AG08395 (cell line): ENCODE measurements at regions not wholly inside any gene's neighbourhood (a gene's known extent, or its start where the extent isn't known, plus 50 kb on each side); places are given as distances from the start of the nearest gene placed in this dataset.
"Not testable (repeated sequence)": the region's sequence is repeated elsewhere in the genome, so short reads cannot be mapped to it uniquely, and the experiment has no call there.

Source experiments
- DNase-seq: peaks from one replicate; pipeline ENCODE4 v3.0.0; 2012; ENCODE audit warnings: mixed read lengths, low spot score

DNA sequence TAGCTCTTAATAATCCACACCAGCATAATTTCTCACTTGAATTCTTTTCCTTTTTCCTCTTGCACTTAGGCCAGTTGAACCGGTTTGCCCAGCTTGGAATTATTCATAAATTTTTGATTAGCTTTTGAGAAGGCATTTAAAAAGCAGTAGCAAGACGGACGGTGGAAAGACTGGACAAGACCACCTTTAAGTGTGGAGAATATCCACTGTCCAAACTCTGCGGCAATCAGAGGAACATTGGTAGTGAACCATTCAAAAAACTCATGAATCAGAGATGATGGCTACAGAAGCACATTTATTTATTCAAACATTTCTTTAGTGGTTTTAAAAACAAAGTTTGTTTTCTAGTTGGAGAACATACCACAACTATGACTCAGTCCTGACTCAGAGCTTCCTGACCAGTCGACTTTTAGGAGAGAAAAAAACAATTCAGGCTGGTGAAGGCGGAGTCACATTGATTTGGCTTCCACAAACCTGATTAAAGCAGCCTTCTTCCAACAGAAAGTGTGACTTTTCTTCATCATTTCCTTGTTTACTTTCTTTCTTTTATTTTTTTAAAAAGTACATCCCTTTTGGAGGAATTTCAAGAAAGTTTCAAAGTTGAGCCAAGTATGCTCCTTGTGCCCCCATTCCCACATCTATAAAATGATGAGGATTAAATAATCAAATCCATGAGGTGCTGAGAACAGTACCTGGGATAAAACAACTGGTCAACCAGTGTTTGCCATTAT, 128.8 kb downstream of the ADSS2 start:
- peak; percentile 92 for DNase-seq

DNA sequence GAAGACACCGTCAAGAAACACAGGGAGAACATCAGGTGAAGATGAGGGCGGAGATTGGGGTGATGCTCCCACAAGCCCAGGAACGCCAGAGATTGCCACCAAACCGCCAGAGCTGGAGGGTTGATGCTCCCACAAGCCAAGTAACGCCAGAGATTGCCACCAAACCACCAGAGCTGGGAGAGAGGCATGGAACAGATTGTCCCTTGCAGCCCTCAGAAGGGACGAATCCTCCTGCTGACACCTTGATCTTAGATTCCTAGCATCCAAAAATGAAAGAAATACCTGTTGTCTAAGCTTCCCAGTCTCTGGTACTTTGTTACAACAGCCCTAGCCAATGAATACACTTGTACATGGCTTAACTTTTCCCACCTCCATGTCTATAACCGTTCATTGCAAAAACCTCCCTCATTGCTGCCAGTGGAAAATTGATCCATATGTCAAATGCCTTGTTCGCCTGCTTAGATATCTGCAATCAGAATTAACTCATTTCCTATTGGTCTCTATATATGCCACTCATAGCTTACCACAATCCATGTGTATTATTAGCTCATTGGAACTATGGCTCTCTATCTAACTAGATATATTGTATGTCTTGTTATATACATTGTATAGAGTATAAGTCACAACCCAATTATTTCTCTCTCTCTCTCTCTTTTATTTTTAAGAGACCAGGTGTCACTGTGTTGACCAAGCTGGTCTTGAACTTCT, 127.4 kb downstream of the ADSS2 start:
- DNase-seq = no peak

GRCh38 chr1:244325056-244325758, 126.5 kb downstream of the ADSS2 start:
- no peak for DNase-seq

DNA sequence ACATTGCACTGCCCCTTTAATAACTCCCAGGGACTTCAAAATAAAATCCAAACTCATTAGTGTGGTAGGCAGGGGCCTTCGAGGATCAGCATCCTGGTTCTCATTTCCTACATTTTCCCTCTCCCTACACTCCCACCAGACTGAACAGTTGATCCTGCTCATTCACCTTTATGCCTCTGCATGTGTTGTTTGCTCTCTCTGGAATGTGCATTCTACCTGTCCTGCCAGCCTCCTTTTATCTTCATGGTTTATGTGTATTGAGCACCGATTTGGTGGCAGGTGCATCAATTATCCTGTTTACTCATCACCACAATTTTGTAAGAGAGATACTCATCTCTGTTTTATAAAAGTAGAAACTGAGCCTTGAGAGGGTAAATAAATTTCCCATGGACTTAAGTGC, 125.0 kb downstream of the ADSS2 start:
- DNase-seq = no peak

- no peak for DNase-seq
These were observed 124.2 kb downstream of the ADSS2 start for GRCh38 chr1:244327533-244327932.

- no peak for DNase-seq
These were observed 123.2 kb downstream of the ADSS2 start for GRCh38 chr1:244328476-244328875.

DNA sequence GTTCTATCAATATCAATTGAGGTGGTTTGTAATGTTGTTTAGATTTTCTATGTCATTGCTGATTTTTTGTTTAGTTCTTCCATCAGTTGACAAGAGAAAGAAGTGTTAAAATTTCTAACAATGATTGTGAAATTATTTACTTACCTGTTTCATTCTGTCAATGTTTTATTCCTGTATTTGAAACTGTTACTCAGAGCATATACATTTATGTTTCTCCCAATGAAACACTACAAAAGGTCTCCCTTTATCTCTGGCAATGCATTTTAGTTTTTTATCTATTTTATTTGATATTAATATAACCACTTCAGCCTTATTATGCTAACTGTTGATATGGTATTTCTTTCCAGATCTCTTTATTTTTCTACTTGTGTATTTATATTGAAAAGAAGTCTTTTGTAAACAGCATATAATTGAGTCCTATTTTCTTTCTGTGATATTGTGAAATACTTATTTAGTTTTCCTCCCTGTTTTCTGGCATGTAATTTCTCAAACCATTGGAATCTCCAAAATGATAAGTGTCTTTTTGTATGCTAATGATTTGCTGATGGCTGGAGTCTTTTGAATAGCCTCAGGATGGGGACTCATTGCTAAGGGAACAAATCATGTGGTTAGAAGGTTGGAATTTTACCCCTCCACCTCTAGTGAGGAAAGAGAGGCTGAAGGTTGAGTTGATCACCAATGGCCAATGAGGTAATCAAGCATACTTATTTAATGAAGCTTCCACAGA, 122.0 kb downstream of the ADSS2 start:
- DNase-seq = no peak

- no peak for DNase-seq
These were observed 121.4 kb downstream of the ADSS2 start for GRCh38 chr1:244330318-244330625.

DNA sequence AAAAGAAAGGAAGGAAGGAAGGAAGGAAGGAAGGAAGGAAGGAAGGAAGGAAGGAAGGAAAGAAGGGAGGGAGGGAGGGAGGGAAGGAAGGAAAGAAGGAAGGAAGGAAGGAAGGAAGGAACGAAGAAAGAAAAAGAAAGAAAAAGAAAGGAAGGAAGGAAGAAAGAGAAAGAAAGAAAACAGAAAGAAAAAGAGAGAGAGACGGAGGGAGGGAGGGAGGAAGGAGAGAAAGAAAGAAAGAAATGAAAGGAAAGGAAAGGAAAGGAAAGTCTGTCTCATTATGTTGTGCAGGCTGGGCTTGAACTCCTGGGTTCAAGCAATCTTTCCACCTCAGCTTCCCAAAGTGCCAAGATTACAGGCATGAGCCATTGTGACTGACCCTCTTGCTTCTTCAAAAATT, 118.9 kb downstream of the ADSS2 start:
- not testable (repeated sequence) for DNase-seq

- DNase-seq = not testable (repeated sequence)
These were observed 117.4 kb downstream of the ADSS2 start for GRCh38 chr1:244334315-244334714.

GRCh38 chr1:244334842-244335241, 116.9 kb downstream of the ADSS2 start:
- not testable (repeated sequence) for DNase-seq

DNA sequence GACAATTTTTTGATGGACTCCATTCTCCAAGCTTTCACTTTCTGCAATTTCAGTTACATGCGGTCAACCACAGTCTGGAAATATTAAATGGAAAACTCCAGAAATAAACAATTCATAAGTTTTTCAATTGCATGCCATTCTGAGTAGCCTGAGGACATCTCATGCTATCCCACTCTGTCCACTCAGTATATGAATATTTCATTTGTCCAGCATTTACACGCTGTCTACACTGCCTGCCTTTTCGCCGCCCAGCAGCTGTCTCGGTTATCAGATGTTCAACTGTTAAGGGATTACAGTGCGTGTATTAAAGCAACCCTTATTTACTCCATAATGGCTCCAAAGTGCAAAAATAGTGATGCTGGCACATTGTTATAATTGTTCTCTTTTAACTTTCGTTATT, 116.3 kb downstream of the ADSS2 start:
- DNase-seq = no peak

GRCh38 chr1:244336232-244336899, 115.3 kb downstream of the ADSS2 start:
- DNase-seq = no peak

DNA sequence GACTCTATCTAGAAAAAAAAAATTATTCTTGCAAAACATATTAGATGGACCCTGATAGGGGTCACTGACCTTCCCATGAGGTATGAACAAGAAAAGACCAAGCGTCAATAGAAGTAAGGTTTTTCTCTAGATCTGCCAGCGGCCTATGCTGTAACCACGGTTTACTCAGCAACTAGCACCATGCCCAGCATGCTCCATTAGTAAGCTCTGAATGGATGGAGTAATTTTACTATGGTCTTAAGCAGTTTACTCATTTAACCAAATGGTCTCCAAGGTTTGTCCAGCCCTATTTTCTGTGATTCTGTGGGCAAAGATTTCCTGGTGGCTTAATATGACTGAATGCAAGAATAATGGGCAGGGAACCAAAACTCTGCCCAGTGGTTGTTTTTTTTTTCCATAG, 113.9 kb downstream of the ADSS2 start:
- no peak for DNase-seq

DNA sequence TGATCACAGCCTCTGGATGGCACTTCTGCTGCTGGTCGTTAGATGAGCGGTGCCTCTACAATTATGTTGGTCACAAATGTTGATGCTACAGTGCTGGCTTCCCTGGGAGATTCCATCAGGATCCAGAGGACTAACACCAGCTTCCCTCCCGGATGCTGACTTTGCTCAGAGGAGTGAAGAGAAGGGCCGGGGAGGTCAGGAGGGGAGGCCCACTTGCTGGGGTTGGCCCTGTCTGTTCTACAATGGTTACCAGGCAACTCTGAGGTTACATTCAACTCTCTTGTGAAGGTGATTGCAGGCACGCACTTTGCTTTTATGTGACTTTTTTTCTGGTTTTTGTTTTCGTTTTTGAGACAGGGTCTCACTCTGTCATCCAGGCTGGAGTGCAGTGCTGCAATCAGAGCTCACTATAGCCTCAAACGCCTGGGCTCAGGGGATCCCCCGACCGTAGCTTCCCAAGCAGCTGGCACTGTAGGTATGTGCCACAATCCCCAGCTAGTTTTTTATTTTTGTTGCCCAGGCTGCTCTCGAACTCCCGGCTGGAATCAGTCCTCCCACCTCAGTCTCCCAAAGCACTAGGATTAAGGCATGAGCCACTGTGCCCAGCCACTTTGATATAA, 112.5 kb downstream of the ADSS2 start:
- no peak for DNase-seq

- DNase-seq = no peak
These were observed 111.9 kb downstream of the ADSS2 start for GRCh38 chr1:244339776-244340175.

DNA sequence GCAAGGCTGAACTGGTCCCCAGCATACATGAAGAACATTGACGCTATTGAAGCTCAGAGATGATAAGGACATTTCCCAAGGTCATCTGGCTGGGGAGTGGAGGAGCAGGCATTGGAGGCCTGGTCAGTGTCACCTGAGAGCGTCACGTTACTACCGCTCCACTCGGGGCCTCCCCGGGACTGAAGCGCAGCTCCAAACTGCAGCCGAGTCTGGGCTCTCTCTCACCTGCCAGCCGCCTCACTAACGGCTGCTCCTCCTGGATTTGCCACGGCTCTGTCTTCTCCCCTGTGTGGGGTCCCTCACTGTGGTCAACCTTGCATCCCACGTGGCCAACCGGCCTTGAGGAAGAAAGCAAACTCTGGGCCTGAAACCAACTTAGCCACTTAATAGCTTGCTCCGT, 111.3 kb downstream of the ADSS2 start:
- no peak for DNase-seq

DNA sequence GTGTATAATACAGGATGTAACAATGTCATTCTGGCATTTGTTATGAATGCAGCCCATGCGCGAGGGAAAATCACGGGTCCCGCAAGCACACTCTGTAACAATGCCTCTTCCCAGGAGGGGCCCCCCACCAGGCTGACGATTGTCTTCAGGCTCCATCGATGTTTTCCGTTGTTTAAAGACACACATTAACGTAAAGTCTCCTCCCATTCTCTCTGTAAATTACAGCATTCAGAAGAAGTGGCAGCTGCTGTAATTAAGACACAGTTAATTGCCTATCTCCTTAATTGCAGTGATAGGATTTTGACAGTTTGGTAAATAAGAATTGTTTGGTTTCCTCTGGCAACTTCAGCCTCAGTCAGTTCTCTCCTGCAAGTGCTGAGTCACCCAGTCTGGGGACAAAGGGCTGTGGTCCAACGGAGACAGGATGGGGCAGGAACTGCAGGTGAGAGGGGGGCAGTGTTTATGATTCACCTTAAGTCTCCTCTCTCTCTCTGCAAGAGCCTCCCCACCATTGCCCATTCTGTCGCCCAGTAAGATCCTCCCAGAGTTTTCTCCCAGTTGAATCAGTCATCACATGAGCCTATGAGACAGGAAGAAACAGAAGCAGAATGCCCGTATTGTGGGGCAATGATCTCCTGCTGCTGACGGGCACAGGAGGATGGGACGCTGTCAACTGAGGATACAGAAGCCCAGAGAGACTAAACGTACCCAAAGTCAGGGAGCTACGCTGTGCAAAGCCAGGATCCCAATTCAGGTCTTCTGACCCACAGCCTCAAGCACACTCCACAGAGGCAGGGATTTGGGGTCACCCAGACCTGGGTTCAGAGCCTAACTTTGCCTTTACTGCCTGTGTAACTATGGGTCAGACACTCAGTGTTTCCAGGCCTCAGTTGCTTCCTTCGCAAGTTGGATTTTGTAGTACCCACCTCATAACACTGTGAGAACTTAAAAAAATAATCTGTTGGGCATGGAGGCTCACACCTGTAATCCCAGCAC, 110.0 kb downstream of the ADSS2 start:
- peak; percentile 37 for DNase-seq

DNA sequence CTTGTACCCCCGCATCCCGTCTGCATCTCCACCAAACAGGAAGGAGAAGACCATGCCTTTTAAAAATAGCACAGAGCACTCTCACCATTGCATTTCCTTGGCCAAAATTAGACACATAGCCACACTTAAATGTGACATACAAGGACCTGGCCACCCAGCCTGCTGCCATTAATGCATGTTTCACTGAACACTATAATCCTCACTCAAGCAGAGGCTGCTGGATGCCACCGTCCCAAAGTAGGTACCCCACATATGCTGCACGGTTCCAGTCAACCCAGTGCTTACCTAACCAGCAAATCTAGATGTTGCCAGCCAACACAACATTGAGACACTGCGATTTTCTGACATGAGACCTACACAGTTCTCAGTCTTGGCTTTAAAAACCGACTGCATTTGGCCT, 107.7 kb downstream of the ADSS2 start:
- DNase-seq = no peak

DNA sequence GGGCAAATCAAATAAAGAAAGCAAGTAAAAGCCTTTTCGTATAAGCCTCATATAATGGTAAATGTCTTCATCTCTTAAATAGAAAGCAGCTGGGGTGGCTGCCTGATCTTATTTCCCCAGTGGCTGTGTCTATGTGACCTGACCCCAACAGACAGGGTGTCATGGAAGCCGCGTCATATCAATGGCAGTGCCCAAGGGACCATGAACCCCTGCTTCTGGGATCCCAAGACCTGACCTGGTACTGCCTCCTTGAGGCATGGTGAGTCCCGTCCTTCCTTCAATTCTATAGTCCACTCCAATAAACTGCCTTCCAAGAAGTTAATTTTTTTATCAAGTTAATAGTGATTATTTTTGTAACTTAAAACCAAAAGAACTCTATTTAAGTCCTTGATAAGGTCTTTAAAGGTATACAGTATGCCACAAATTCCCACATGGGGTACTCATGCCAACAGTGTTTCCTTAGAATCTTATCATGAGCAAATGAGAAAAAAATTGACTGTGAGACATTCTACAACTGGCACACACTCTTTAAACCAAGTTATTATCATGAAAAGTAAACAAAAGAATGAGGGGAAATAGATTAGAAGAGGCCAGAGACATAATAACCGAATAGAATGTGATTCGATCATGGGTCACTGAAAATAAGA, 104.6 kb downstream of the ADSS2 start:
- no peak for DNase-seq
